Bone marrow (tissue), 2 donors: ENCODE measurements at regions not wholly inside any gene's neighbourhood (a gene's known extent, or its start where the extent isn't known, plus 50 kb on each side); places are given as distances from the start of the nearest gene placed in this dataset.

Experiments used
- DNase-seq, 2 donors: peaks; one replicate each; lab custom pipeline; 2025; lab: John Stamatoyannopoulos, UW

DNA sequence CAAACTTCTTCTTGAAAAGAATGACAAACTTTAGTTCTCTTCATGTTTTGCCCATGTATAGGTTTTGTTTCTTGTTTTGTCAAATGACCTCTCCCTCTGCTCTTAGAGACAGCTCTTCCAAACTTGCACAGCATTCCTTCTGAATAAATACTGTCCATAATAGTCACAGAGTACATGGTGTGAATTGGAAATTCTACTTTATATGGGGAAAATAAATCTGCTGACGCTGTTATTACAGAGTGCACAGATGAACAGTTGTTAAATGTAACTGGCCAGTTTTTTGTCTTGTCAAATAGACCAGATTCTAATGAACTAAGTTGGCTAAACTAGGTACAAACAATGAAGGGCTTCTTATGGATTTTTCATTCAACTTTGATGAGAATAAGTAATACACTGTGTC is 115.8 kb upstream of the DTNA start:
- no peak for DNase-seq

DNA sequence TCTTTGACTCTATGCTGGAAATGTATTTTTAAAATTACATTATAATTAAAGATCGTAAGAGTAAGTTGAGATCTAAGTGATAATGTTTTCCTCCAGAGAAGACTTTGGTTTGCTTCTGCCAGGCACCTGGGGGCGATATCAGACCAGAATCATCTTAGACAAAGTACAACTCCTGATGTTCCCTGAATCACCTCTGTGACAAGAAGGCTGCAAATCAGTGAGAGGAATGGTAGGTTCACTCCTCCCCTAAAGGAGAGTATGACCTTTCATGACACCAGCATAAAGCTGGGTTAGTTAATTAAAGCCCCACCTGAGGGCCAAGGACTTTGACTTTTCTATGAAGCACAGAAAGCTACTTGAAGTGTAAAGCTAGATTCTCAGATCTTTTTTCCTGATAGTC is 114.4 kb upstream of the DTNA start:
- no peak for DNase-seq

- no peak for DNase-seq
Observed at GRCh38 chr18:34598120-34598635, 111.9 kb upstream of the DTNA start.

GRCh38 chr18:34600158-34600557 is 109.9 kb upstream of the DTNA start:
- DNase-seq, result no peak

GRCh38 chr18:34600874-34601656 is 109.0 kb upstream of the DTNA start:
- DNase-seq, result no peak

DNA sequence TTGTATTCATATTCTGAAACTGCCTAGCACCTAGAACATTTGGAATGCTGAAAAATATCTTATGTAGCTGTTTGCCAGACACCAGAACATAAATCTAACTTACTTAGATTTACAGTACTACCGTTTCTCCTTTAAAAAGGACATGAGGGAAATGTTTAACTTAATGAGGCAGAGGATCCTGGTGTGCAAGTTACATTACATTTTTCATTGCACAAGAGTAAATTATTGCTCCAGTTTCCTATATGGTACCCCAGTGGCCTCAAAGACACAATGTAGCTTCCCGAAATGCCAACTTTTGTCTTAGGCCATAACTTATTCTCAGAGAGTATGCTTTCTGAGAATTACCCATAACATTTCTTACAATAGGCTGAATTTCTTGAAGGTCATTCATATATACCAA is 105.5 kb upstream of the DTNA start:
- DNase-seq, result no peak

- no peak for DNase-seq
Observed at GRCh38 chr18:34606851-34607250, 103.2 kb upstream of the DTNA start.

- DNase-seq, result no peak
Observed at GRCh38 chr18:34608064-34608463, 102.0 kb upstream of the DTNA start.

DNA sequence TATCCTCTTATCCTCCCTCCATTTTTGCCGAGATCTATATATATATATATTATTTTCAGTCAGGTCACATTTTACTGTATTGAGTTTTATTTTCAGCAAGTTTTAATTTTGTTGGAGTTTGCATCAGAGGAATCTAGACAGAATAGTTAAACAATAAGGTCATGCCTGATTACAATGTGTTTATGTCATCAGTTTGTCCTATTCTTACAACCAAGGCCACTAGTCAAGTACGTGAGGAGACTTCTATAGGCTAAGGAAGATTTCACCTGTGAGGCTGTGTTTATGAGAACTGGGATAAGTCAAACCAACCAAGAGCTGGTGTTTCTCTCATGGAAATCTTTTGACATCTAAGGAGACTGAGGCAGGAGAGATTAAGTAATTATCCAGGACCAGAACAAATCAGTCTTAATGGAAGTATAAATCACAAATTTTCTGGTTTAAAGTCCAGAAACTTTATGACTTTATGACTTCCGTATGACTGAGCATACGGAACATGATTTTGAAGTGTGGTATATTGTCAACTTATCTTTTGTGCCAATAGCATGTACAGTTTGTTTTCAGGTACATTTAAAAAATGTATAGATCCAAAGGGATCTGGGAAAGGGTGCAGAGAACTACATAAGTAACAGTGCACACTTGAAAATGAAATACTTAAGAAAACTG is 100.0 kb upstream of the DTNA start:
- no peak for DNase-seq

DNA sequence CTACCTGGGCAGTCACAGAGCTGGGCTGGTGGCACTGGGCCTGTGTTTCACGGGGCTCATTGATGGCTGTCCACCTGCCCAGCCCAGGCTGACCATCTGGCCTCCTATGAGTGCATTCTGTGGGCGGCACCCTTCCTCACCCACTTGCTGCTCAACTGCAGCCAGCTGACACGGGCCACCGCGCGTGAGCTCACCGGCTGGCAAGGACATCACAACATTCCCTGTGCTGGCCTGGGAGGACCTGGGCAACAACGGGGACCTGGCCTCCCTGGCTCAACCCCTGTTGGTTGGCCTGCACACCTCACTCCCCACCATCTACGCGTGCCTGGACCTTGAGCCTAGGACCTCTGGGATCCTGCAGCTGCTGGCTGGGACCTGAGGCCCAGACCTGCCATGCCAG is 98.2 kb upstream of the DTNA start:
- DNase-seq, result no peak

GRCh38 chr18:34620258-34620861 is 89.7 kb upstream of the DTNA start:
- no peak for DNase-seq

DNA sequence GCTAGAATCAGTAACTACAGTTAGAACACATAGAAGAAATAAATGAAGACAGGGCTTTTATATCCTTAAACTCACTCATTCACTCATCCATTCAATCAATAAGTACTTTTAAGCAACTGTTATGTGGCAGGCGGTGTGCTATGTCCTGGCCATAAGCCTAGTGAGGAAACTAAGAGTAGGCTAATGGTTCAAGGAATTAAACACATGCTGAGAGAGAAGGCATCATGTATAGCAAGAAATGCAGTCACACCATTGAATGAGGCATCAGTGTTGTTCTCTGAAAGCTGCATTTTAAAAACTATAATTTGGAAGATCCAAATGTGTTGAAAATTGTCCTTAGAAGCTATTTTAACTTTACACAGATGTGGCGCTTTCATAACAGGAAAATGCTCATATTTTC is 86.5 kb upstream of the DTNA start:
- DNase-seq, result no peak

DNA sequence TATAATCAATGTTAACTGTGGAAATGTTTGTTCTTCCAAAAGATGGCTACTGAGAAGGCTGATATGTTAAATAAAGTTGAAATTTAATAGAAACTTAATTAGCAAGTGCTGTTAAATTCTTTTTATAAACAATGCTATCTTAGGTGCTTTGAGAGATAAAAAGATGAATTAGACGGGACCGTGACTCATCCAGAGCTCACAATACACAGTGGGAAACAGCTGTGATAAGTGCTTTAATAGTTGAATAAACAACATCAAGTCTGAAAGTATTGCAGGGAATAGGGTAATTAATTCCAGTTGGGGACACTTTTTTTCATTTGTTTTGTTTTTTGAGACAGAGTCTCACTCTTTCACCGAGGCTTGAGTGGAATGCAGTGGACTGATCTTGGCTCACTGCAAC is 85.5 kb upstream of the DTNA start:
- no peak for DNase-seq

DNA sequence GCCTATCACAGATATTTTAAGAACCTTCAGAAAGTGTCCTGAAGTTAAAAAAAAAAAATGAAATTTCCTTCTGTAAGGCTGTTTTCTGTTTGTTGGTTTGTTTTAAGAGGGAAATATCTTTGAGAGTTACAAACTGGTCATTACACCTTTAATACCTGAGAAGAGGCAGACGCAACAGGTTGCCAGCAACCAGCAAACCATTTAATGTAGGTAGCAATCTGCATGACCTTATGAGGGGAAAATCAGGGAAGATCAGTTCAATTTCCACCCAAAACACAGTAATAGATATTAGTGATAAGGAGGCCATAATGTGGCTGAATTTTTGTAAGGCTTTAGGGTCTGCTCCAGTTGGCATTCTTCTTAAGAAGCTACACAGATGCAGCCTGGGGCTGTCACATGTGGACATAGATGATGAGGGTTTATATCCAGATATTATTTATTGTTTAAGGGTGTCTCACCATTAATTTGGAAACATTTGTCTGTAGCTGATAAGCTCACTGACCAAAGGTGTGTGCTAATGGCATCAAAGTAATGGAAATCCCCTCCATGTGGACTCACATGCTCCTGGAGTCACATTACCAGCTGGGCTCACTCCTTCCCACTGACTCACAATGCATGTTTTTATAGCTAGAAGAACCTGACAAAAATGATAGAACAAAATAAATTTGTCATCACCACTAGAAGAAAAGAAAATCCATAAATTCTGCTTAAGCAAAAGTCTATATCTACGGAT is 83.5 kb upstream of the DTNA start:
- no peak for DNase-seq

DNA sequence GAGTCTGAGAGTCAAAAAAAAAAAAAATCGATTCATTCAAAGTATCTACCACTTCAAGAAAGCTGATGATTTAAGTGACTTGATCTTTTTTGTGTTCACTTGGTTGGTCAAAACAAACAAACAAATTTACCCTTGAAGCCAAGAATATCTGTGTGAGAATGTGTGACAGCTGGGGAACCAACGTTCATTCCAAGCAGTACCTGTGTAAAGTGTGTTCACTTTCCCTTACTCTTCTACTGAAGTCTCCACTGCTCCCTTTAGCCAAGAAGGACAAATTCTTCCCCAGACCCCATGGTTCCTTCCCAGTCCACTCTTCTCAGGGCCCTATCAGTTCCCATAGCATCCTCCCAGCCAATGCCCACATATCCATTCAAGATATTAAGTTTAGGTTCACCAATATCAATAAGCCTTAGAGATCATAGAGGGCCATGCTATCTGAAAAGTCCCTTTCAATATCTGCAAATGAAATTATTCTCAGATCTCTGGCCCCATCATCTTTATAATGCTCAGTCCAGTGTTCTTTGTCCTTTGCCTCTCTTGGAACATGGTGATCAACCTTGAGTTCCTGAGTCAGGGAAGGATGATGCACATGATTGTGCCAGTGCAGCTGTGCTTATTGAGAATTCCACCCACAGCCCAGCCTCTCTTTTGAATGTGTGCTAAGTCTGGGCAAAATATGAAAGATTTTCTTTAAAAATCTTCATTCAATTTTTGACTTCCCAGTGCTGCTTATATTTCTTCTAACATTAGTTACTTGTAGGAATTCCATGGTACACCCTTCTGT is 82.8 kb upstream of the DTNA start:
- DNase-seq, result no peak

- no peak for DNase-seq
Observed at GRCh38 chr18:34631093-34631966, 78.8 kb upstream of the DTNA start.

- no peak for DNase-seq
Observed at GRCh38 chr18:34632321-34632720, 77.8 kb upstream of the DTNA start.

GRCh38 chr18:34633368-34633767 is 76.7 kb upstream of the DTNA start:
- DNase-seq, result no peak

GRCh38 chr18:34637094-34637801 is 72.8 kb upstream of the DTNA start:
- DNase-seq, result no peak

DNA sequence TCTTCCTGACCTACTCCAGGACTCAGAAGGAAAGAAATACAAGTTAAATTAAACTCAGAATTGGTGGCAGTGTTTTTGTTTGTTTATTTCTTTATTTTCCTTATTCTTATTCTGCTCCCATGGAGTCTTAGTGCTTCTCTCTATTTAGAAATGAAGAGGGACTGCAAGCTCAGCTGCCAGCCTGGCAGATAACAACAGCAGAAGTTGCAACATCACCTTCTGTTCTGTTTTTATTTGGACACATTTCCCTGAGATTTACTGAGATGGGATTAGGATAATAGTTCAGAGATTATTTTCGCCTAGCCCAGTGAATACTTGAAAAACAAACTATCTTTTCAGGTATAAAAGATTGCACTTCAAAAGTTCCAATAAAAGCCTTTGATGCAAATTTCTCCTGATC is 70.4 kb upstream of the DTNA start:
- no peak for DNase-seq
